ENCODE measurements at regions not wholly inside any gene's neighbourhood (a gene's known extent, or its start where the extent isn't known, plus 50 kb on each side); places are given as distances from the start of the nearest gene placed in this dataset.

- DNase-seq (ENCODE audit: low read depth): no peak
Measured at GRCh38 chr11:95549301-95549700, 240.3 kb downstream of the FAM76B start.

GRCh38 chr11:95548416-95548815 is 241.2 kb downstream of the FAM76B start:
- DNase-seq (ENCODE audit: low read depth): no peak

- no peak for DNase-seq (ENCODE audit: low read depth)
Measured at GRCh38 chr11:95547976-95548375, 241.6 kb downstream of the FAM76B start.

GRCh38 chr11:95547186-95547585 is 242.4 kb downstream of the FAM76B start:
- no peak for DNase-seq (ENCODE audit: low read depth)

GRCh38 chr11:95545116-95545875 is 244.3 kb downstream of the FAM76B start:
- DNase-seq (ENCODE audit: low read depth): no peak

- no peak for DNase-seq (ENCODE audit: low read depth)
Measured at GRCh38 chr11:95544095-95544856, 245.3 kb downstream of the FAM76B start.

GRCh38 chr11:95542868-95543551 is 246.6 kb downstream of the FAM76B start:
- DNase-seq (ENCODE audit: low read depth): no peak

- no peak for DNase-seq (ENCODE audit: low read depth)
Measured at GRCh38 chr11:95541715-95542114, 247.9 kb downstream of the FAM76B start.

GRCh38 chr11:95536047-95536690 is 253.4 kb downstream of the FAM76B start:
- DNase-seq (ENCODE audit: low read depth): no peak

GRCh38 chr11:95534809-95535208 is 254.8 kb downstream of the FAM76B start:
- DNase-seq (ENCODE audit: low read depth): no peak

GRCh38 chr11:95534226-95534625 is 255.4 kb downstream of the FAM76B start:
- no peak for DNase-seq (ENCODE audit: low read depth)

- DNase-seq (ENCODE audit: low read depth): no peak
Measured at GRCh38 chr11:95531116-95531515, 258.5 kb downstream of the FAM76B start.

- no peak for DNase-seq (ENCODE audit: low read depth)
Measured at GRCh38 chr11:95524314-95525036, 265.1 kb downstream of the FAM76B start.

- DNase-seq (ENCODE audit: low read depth): no peak
Measured at GRCh38 chr11:95522874-95523273, 266.7 kb downstream of the FAM76B start.

- no peak for DNase-seq (ENCODE audit: low read depth)
Measured at GRCh38 chr11:95521862-95522261, 267.7 kb downstream of the FAM76B start.

- no peak for DNase-seq (ENCODE audit: low read depth)
Measured at GRCh38 chr11:95521133-95521542, 268.4 kb downstream of the FAM76B start.

GRCh38 chr11:95520369-95521132 is 269.0 kb downstream of the FAM76B start:
- DNase-seq (ENCODE audit: low read depth): no peak

- DNase-seq (ENCODE audit: low read depth): no peak
Measured at GRCh38 chr11:95519912-95520311, 269.7 kb downstream of the FAM76B start.

GRCh38 chr11:95517453-95517852 is 272.1 kb downstream of the FAM76B start:
- DNase-seq (ENCODE audit: low read depth): no peak

GRCh38 chr11:95516786-95517185 is 272.8 kb downstream of the FAM76B start:
- DNase-seq (ENCODE audit: low read depth): no peak

- DNase-seq (ENCODE audit: low read depth): no peak
Measured at GRCh38 chr11:95516175-95516574, 273.4 kb downstream of the FAM76B start.

Measured in forelimb muscle (tissue), 1 donor.